ENCODE measurements at regions not wholly inside any gene's neighbourhood (a gene's known extent, or its start where the extent isn't known, plus 50 kb on each side); places are given as distances from the start of the nearest gene placed in this dataset.

DNA sequence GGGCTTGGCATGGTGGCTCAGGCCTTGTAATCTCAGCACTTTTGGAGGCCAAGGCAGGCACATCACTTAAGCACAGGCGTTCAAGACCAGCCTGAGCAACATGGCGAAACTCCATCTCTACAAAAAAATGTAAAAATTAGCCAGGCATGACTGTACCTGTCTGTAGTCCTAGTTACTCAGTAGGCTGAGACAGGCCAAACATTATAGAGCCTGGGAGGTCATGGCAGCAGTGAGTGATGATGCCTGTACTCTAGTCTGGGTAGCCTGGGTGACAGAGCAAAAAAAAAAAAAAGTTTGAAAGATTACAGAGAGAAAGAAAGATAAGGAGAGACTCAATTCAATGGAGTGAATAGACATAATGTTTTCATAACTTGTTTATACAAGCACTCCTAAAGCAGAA, 556.5 kb upstream of the BRINP3 start:
- TF ChIP-seq, protein P1, sequence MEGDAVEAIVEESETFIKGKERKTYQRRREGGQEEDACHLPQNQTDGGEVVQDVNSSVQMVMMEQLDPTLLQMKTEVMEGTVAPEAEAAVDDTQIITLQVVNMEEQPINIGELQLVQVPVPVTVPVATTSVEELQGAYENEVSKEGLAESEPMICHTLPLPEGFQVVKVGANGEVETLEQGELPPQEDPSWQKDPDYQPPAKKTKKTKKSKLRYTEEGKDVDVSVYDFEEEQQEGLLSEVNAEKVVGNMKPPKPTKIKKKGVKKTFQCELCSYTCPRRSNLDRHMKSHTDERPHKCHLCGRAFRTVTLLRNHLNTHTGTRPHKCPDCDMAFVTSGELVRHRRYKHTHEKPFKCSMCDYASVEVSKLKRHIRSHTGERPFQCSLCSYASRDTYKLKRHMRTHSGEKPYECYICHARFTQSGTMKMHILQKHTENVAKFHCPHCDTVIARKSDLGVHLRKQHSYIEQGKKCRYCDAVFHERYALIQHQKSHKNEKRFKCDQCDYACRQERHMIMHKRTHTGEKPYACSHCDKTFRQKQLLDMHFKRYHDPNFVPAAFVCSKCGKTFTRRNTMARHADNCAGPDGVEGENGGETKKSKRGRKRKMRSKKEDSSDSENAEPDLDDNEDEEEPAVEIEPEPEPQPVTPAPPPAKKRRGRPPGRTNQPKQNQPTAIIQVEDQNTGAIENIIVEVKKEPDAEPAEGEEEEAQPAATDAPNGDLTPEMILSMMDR (IDR thresholded peaks at IDR 0.05) = no peak
- TF ChIP-seq EP300 (IDR thresholded peaks at IDR 0.05) (no peak), POLR2AphosphoS5 (IDR thresholded peaks at IDR 0.05) (no peak)
